Astrocyte of the spinal cord (primary cell): ENCODE measurements at regions not wholly inside any gene's neighbourhood (a gene's known extent, or its start where the extent isn't known, plus 50 kb on each side); places are given as distances from the start of the nearest gene placed in this dataset.
"Not testable (repeated sequence)": the region's sequence is repeated elsewhere in the genome, so short reads cannot be mapped to it uniquely, and the experiment has no call there.

Source experiments
- DNase-seq: peaks from one replicate; pipeline ENCODE4 v3.0.0; 2011; ENCODE audit warnings: low read depth, low spot score
- H3K4me3 ChIP-seq: 2 replicates; pipeline ENCODE4 v1.5.1; 2011; ENCODE audit warnings: low read depth, mild to moderate bottlenecking, low read length, moderate library complexity
- in situ Hi-C: cut with HindIII; loops from 2 replicates; pipeline ENCODE4 v1.10.0; 2017; ENCODE audit warnings: low sequenced_read_pairs
- TF ChIP-seq, protein P1 (sequence below): IDR thresholded peaks from 2 replicates; pipeline ENCODE4 v1.5.1; 2012; ENCODE audit warnings: low read depth, mild to moderate bottlenecking, low read length, inconsistent platforms

DNA sequence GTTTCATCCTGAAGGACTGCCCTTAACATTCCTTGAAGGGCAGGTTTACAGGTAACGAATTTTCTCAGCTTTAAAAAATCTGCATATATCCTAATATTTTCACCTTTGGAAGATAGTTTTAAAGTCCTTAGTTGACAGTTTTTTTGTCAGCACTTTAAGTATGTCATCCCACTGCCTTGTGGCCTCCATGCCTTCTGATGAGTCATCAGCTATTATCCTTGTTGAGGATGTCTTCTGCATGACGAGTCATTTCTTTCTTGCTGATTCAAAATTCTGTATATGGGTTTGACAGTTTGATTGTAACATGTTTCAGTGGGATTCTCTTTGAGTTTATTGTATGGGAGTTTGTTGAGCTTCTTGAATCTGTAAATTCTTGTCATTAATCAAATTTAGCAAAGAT is 500.6 kb downstream of the DISC1 start:
- in situ Hi-C loops, result no loop called here
- DNase-seq, result peak; percentile 80
- TF ChIP-seq, protein P1, sequence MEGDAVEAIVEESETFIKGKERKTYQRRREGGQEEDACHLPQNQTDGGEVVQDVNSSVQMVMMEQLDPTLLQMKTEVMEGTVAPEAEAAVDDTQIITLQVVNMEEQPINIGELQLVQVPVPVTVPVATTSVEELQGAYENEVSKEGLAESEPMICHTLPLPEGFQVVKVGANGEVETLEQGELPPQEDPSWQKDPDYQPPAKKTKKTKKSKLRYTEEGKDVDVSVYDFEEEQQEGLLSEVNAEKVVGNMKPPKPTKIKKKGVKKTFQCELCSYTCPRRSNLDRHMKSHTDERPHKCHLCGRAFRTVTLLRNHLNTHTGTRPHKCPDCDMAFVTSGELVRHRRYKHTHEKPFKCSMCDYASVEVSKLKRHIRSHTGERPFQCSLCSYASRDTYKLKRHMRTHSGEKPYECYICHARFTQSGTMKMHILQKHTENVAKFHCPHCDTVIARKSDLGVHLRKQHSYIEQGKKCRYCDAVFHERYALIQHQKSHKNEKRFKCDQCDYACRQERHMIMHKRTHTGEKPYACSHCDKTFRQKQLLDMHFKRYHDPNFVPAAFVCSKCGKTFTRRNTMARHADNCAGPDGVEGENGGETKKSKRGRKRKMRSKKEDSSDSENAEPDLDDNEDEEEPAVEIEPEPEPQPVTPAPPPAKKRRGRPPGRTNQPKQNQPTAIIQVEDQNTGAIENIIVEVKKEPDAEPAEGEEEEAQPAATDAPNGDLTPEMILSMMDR, result no peak
- no peak overlapping the region for H3K4me3 ChIP-seq

DNA sequence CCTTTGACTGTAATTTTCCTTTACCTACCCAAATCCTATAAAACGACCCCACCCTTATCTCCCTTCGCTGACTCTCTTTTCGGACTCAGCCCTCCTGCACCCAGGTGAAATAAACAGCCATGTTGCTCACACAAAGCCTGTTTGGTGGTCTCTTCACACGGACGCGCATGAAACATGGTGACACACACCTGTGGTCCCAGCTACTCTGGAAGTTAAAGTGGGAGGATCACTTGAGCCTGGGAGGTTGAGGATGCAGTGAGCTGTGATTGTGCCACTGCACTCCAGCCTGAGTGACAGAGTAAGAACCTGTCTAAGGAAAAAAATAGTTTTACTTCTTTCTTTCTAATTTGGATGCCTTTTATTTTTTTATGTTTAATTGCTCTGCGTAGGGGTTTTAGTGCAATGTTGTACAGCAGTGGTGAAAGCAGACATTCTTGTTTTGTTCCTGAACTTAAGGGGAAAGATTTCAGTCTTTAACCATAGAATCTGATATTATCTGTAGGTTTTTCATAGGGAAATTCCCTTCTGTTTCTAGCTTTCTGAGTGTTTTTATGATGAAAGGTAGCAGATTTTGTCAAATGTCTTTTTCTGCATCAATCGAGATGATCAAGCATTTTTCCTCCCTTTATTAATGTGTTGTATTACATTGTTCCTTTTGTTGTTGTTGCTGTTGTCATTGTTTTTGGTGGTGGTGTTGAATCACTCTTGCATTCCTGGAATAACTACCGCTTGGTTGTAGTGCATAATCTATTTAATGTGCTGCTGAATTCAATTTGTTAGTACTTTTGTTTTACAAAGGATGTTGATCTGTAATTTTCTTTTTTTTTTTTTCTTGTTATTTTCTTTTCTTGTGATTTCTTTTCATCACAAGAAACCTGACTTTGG is 497.4 kb downstream of the DISC1 start:
- no peak overlapping the region for H3K4me3 ChIP-seq
- in situ Hi-C loops, result no loop called here
- no peak for DNase-seq
- TF ChIP-seq, protein P1, result no peak

DNA sequence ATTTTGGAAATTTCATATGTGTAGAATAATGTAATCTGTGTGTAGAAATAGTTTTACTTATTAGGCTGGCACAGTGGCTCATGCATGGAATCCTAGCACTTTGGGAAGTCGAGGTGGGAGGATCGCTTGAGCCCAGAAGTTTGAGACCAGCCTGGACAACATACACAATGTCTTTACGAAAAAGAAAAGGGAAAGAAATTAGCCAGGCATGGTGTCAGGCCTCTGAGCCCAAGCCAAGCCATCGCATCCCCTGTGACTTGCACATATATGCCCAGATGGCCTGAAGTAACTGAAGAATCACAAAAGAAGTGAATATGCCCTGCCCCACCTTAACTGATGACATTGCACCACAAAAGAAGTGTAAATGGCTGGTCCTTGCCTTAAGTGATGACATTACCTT is 491.3 kb downstream of the DISC1 start:
- in situ Hi-C loops, H3K4me3 ChIP-seq, DNase-seq: not testable (repeated sequence)

DNA sequence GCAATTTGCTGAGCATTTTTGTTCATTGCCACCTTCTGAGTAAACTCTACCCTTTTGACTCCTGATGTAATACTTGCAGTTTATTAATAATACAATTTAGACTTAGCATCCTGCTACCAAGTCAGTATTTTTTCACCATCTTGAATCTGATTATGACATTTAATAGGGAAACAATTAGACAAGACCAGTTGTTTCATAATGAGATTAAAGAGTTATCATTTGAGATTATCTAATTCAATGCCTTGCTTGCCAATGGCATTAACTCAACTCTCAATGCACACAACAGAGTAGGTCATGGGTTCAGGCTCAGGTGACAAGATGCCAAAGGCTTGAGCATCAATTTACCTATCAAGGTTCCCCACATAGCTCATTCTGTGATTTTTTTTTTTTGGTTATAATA is 488.4 kb downstream of the DISC1 start:
- in situ Hi-C loops, result no loop called here
- TF ChIP-seq, protein P1, result no peak
- no peak overlapping the region for H3K4me3 ChIP-seq
- DNase-seq, result no peak

DNA sequence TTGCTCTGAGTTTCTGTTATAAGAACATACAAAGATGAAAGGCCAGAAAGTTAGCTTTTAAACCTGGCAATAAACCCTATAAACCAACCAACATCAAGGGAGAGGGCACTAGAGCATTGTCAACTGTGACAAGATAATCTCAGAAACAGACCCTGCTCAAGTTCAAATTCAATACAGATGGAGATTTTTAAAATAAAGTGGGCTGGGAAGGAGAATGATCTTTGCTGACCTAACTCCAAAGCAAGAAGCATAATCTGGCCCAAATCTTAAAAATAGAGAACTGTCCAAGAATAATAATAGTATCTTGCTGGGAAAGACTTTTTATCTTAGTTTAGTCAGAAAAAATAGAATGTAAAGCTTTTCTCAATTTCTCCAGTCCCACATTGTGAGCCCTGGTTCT is 485.5 kb downstream of the DISC1 start:
- in situ Hi-C loops, result no loop called here
- no peak for DNase-seq
- TF ChIP-seq, protein P1, result no peak
- H3K4me3 ChIP-seq, result no peak overlapping the region

DNA sequence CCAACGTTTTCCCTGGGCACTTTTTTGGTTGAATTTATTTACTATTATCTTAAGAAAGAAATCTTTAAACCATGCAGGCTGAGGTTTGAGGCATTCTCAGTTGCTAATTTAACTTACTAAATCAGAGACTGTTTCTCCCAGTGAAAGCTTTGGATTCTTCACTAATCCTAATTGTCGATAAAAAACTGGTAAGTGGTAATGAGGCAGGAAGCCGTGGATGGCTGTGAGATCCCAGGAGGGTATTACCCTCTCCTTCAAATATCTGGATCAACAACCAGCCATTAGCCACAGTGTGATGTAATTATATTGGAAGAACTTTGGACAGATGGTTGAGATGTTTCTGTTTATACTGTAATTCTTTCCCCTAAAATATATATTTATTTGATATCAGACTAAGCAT is 485.0 kb downstream of the DISC1 start:
- TF ChIP-seq, protein P1, result no peak
- in situ Hi-C loops, result no loop called here
- H3K4me3 ChIP-seq, result no peak overlapping the region
- DNase-seq, result no peak

DNA sequence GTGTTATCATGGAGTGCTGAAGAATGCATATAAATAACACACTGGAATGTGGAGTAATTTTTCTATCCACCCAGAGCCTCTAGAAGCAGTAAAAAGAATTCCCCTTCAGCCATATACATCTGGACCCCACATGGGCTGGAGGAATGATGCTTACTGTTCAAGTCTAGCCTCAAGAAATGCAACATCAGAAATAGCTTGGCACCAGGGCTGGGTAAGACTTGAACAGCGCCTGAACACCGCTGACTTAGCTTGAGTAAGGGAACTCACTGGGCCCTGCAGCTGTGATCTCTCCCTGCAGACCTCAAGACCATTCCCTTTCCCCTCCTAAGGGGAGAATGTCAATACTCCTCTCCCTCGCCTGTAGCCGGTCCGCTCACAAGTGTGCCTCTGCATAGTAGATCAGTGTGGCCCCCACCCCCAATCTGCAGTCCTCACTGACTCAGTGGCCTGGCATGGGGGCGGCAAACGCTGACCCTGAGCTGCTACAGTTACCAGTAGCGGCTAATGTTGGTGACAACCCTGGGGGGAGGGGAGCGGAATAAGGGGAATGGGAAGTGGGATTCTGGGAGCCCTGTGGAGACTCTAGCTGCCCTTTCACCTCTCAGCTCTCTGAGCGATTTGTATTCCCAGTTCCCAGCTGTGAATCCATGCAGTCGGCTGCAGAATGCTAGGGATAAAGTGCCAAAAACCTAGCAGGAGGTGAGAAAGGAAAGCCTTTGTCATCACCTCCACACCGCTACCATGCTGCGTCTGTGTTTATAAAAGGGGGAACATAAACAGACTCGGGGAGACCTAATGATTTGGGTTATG is 483.9 kb downstream of the DISC1 start:
- TF ChIP-seq, protein P1, result no peak
- H3K4me3 ChIP-seq, result no peak overlapping the region
- DNase-seq, result peak; percentile 76

More for the DNA sequence above, 483.9 kb downstream of the DISC1 start:
- in situ Hi-C loops, result no loop called here
